K562 (cell line): ENCODE measurements at regions not wholly inside any gene's neighbourhood (a gene's known extent, or its start where the extent isn't known, plus 50 kb on each side); places are given as distances from the start of the nearest gene placed in this dataset.

Experiments used
- BMI1 ChIP-seq: fragments of 150-350 bp; IDR thresholded peaks from 2 replicates; pipeline ENCODE4 v1.6.1; 2014; ENCODE audit warnings: low read length
- ESRRA ChIP-seq: fragments of 450-650 bp; IDR thresholded peaks from 2 replicates; pipeline ENCODE4 v1.6.1; 2014; ENCODE audit warnings: low read depth, mild to moderate bottlenecking, moderate library complexity, borderline replicate concordance
- FOXJ3 ChIP-seq: sonication (generic); formaldehyde crosslinking; IDR thresholded peaks from 2 replicates; pipeline ENCODE4 v1.4.0; 2020; ENCODE audit warnings: mild to moderate bottlenecking, missing genetic modification reagents
- FOXK1 ChIP-seq: sonication (generic); formaldehyde crosslinking; IDR thresholded peaks from 2 replicates; pipeline ENCODE4 v1.8.0; 2022; ENCODE audit warnings: missing genetic modification reagents, mild to moderate bottlenecking, borderline replicate concordance
- HNRNPL ChIP-seq: fragments of 200-400 bp; formaldehyde crosslinking; IDR thresholded peaks from 2 replicates; pipeline ENCODE4 v1.6.1; 2017; ENCODE audit warnings: low read depth, mild to moderate bottlenecking, low read length
- MED1 ChIP-seq: sonication (generic); formaldehyde crosslinking; IDR thresholded peaks from 2 replicates; pipeline ENCODE4 v1.8.1; 2023; ENCODE audit warnings: missing genetic modification reagents, borderline replicate concordance
- NFATC3 ChIP-seq: fragments of 450-650 bp; IDR thresholded peaks from 2 replicates; pipeline ENCODE4 v1.6.1; 2017; ENCODE audit warnings: mild to moderate bottlenecking
- POLR3G ChIP-seq: IDR thresholded peaks from 2 replicates; pipeline ENCODE4 v1.6.1; 2011; ENCODE audit not compliant: insufficient read length, insufficient replicate concordance; ENCODE audit errors: extremely low read depth
- PPARD ChIP-seq: fragments of 250-450 bp; sonication (Bioruptor Pico); IDR thresholded peaks from 2 replicates; pipeline ENCODE4 v1.8.0; 2022; ENCODE audit warnings: inconsistent platforms, mild to moderate bottlenecking, moderate library complexity
- PTBP1 ChIP-seq: fragments of 200-400 bp; formaldehyde crosslinking; IDR thresholded peaks from 2 replicates; pipeline ENCODE4 v1.6.1; 2017; ENCODE audit warnings: low read depth, low read length
- RAD51 ChIP-seq: fragments of 450-650 bp; IDR thresholded peaks from 2 replicates; pipeline ENCODE4 v1.7.1; 2016; ENCODE audit warnings: low read depth, mild to moderate bottlenecking, borderline replicate concordance
- THAP7 ChIP-seq: fragments of 250-450 bp; sonication (Bioruptor Pico); IDR thresholded peaks from 2 replicates; pipeline ENCODE4 v1.5.0; 2021
- ZC3H8 ChIP-seq: fragments of 450-650 bp; IDR thresholded peaks from 2 replicates; pipeline ENCODE4 v1.6.1; 2017
- ZNF282 ChIP-seq: sonication (generic); formaldehyde crosslinking; IDR thresholded peaks from 2 replicates; pipeline ENCODE4 v1.8.1; 2023; ENCODE audit warnings: missing genetic modification reagents
- ZNF398 ChIP-seq: fragments of 250-450 bp; sonication (Bioruptor Pico); IDR thresholded peaks from 2 replicates; pipeline ENCODE4 v1.8.0; 2021; ENCODE audit warnings: moderate library complexity, mild to moderate bottlenecking, inconsistent platforms
- ZNF436 ChIP-seq: fragments of 250-450, 450-650 bp; sonication (Bioruptor Pico); formaldehyde crosslinking; IDR thresholded peaks from 2 replicates; pipeline ENCODE4 v1.7.0; 2020; ENCODE audit warnings: mild to moderate bottlenecking
- TF ChIP-seq, protein P1 (sequence below), 2 experiments: fragments of 450-650 bp in 1 of 2; sonication (generic) in 1 of 2; formaldehyde crosslinking in 1 of 2; IDR thresholded peaks in 1 of 2; conservative IDR thresholded peaks in 1 of 2; 2 replicates each; pipeline versions ENCODE4 v1.6.1 to v1.8.1; 2016 to 2023; ENCODE audit warnings: mild to moderate bottlenecking in 2 of 2, moderate library complexity in 2 of 2, inconsistent platforms in 1 of 2, missing genetic modification reagents in 1 of 2
- TF ChIP-seq, protein P2 (sequence below): fragments of 450-650 bp; IDR thresholded peaks from 2 replicates; pipeline ENCODE4 v1.6.1; 2017; ENCODE audit warnings: antibody characterized with exemption
- TF ChIP-seq, protein P3 (sequence below), 2 experiments: fragments of 150-350 bp in 1 of 2; IDR thresholded peaks; 2 replicates each; pipeline ENCODE4 v1.6.1; 2012 to 2016; ENCODE audit warnings: low read depth in 2 of 2, low read length in 2 of 2, mild to moderate bottlenecking in 1 of 2, moderate library complexity in 1 of 2

- TF ChIP-seq, protein P1, sequence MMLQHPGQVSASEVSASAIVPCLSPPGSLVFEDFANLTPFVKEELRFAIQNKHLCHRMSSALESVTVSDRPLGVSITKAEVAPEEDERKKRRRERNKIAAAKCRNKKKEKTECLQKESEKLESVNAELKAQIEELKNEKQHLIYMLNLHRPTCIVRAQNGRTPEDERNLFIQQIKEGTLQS (IDR thresholded peaks at IDR 0.05): no peak
- TF ChIP-seq, protein P1 (CRISPR knock-in tag; conservative IDR thresholded peaks at IDR 0.05): 0 out of 2 replicates have a peak, but pooled peaks have one; percentile 15
- TF ChIP-seq POLR3G (no peak), THAP7 (no peak), BMI1 (no peak), FOXJ3 (CRISPR knock-in tag) (no peak), ZNF282 (no peak), PPARD (CRISPR knock-in tag) (no peak), RAD51 (peak; percentile 56; the same call in 1 of the 2 replicates), ZNF436 (no peak), MED1 (CRISPR knock-in tag) (no peak), ESRRA (0 out of 2 replicates have a peak, but pooled peaks have one; percentile 22), PTBP1 (0 out of 2 replicates have a peak, but pooled peaks have one; percentile 30), ZC3H8 (no peak), HNRNPL (no peak), FOXK1 (CRISPR knock-in tag) (0 out of 2 replicates have a peak, but pooled peaks have one; percentile 42), NFATC3 (no peak), ZNF398 (no peak)
- TF ChIP-seq, protein P2, sequence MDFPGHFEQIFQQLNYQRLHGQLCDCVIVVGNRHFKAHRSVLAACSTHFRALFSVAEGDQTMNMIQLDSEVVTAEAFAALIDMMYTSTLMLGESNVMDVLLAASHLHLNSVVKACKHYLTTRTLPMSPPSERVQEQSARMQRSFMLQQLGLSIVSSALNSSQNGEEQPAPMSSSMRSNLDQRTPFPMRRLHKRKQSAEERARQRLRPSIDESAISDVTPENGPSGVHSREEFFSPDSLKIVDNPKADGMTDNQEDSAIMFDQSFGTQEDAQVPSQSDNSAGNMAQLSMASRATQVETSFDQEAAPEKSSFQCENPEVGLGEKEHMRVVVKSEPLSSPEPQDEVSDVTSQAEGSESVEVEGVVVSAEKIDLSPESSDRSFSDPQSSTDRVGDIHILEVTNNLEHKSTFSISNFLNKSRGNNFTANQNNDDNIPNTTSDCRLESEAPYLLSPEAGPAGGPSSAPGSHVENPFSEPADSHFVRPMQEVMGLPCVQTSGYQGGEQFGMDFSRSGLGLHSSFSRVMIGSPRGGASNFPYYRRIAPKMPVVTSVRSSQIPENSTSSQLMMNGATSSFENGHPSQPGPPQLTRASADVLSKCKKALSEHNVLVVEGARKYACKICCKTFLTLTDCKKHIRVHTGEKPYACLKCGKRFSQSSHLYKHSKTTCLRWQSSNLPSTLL: no peak
- TF ChIP-seq, protein P3, sequence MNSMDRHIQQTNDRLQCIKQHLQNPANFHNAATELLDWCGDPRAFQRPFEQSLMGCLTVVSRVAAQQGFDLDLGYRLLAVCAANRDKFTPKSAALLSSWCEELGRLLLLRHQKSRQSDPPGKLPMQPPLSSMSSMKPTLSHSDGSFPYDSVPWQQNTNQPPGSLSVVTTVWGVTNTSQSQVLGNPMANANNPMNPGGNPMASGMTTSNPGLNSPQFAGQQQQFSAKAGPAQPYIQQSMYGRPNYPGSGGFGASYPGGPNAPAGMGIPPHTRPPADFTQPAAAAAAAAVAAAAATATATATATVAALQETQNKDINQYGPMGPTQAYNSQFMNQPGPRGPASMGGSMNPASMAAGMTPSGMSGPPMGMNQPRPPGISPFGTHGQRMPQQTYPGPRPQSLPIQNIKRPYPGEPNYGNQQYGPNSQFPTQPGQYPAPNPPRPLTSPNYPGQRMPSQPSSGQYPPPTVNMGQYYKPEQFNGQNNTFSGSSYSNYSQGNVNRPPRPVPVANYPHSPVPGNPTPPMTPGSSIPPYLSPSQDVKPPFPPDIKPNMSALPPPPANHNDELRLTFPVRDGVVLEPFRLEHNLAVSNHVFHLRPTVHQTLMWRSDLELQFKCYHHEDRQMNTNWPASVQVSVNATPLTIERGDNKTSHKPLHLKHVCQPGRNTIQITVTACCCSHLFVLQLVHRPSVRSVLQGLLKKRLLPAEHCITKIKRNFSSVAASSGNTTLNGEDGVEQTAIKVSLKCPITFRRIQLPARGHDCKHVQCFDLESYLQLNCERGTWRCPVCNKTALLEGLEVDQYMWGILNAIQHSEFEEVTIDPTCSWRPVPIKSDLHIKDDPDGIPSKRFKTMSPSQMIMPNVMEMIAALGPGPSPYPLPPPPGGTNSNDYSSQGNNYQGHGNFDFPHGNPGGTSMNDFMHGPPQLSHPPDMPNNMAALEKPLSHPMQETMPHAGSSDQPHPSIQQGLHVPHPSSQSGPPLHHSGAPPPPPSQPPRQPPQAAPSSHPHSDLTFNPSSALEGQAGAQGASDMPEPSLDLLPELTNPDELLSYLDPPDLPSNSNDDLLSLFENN (IDR thresholded peaks at IDR 0.05; ENCODE audit: low read depth in 2 of 2, low read length in 2 of 2): no peak
Measured at GRCh38 chr12:124423761-124424515, 129.0 kb downstream of the RFLNA start (continued).
